ENCODE measurements at regions not wholly inside any gene's neighbourhood (a gene's known extent, or its start where the extent isn't known, plus 50 kb on each side); places are given as distances from the start of the nearest gene placed in this dataset.

DNA sequence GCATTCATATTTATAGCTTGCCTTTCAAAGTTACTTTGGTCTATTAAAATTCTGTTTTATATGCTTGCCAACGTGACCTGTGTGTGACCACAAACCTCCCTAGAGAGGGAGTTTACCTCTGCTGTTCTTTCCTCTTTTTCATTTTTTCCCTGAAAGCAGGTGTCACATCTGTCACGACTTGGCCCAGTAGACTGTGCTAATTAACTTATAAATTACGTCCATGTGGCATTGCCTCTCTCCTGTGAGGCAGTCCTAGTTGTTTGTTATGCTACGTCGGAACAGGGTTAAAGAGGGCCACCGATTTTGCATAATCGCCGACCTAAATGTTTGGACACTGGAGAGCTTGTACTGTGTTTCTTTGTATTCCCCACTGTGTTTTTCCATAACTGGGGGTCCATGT lies 343.9 kb upstream of the FLRT2 start:
- TF ChIP-seq, protein P1, sequence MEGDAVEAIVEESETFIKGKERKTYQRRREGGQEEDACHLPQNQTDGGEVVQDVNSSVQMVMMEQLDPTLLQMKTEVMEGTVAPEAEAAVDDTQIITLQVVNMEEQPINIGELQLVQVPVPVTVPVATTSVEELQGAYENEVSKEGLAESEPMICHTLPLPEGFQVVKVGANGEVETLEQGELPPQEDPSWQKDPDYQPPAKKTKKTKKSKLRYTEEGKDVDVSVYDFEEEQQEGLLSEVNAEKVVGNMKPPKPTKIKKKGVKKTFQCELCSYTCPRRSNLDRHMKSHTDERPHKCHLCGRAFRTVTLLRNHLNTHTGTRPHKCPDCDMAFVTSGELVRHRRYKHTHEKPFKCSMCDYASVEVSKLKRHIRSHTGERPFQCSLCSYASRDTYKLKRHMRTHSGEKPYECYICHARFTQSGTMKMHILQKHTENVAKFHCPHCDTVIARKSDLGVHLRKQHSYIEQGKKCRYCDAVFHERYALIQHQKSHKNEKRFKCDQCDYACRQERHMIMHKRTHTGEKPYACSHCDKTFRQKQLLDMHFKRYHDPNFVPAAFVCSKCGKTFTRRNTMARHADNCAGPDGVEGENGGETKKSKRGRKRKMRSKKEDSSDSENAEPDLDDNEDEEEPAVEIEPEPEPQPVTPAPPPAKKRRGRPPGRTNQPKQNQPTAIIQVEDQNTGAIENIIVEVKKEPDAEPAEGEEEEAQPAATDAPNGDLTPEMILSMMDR (IDR thresholded peaks at IDR 0.05; ENCODE audit: insufficient read depth, low read length): no peak
- TF ChIP-seq, protein P2, sequence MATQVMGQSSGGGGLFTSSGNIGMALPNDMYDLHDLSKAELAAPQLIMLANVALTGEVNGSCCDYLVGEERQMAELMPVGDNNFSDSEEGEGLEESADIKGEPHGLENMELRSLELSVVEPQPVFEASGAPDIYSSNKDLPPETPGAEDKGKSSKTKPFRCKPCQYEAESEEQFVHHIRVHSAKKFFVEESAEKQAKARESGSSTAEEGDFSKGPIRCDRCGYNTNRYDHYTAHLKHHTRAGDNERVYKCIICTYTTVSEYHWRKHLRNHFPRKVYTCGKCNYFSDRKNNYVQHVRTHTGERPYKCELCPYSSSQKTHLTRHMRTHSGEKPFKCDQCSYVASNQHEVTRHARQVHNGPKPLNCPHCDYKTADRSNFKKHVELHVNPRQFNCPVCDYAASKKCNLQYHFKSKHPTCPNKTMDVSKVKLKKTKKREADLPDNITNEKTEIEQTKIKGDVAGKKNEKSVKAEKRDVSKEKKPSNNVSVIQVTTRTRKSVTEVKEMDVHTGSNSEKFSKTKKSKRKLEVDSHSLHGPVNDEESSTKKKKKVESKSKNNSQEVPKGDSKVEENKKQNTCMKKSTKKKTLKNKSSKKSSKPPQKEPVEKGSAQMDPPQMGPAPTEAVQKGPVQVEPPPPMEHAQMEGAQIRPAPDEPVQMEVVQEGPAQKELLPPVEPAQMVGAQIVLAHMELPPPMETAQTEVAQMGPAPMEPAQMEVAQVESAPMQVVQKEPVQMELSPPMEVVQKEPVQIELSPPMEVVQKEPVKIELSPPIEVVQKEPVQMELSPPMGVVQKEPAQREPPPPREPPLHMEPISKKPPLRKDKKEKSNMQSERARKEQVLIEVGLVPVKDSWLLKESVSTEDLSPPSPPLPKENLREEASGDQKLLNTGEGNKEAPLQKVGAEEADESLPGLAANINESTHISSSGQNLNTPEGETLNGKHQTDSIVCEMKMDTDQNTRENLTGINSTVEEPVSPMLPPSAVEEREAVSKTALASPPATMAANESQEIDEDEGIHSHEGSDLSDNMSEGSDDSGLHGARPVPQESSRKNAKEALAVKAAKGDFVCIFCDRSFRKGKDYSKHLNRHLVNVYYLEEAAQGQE (IDR thresholded peaks at IDR 0.05; ENCODE audit: insufficient replicate concordance, low read depth): no peak
- no peak for TF ChIP-seq POLR2AphosphoS5 (IDR thresholded peaks at IDR 0.05; ENCODE audit: low read depth)
- no peak for TF ChIP-seq GABPA (IDR thresholded peaks at IDR 0.05; ENCODE audit: low read depth)
- no peak for TF ChIP-seq SPI1 (IDR thresholded peaks at IDR 0.05; ENCODE audit: borderline replicate concordance, low read depth)
